GM21526 (cell line): ENCODE measurements at regions not wholly inside any gene's neighbourhood (a gene's known extent, or its start where the extent isn't known, plus 50 kb on each side); places are given as distances from the start of the nearest gene placed in this dataset.
"Not testable (repeated sequence)": the region's sequence is repeated elsewhere in the genome, so short reads cannot be mapped to it uniquely, and the experiment has no call there.

Experiments used
- ATAC-seq: cut with Tn5 transposase; IDR thresholded peaks from one replicate; pipeline ENCODE4 v1.9.1; 2021; ENCODE audit warnings: moderate library complexity; ENCODE audit not compliant: unreplicated experiment, low FRiP score

DNA sequence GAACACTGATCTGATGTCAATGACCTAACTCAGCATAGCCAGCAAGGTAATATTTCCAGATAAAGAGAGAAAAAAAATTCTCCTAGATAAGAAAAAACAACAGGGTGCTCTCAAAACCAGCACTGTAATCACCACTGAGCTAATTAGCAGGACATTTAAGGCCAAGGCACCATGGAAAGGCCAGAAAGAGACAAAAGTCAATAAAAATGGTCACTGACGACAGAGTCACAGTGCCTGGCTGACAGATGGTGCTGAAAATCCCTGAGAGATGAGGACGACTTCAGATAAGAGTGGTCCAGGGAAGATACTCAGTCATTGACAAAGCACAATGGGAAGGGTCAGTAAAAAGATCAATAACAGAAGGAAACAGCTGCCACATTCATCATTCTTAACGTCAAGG is 186.7 kb downstream of the SPATA31A6 start:
- ATAC-seq = not testable (repeated sequence)

DNA sequence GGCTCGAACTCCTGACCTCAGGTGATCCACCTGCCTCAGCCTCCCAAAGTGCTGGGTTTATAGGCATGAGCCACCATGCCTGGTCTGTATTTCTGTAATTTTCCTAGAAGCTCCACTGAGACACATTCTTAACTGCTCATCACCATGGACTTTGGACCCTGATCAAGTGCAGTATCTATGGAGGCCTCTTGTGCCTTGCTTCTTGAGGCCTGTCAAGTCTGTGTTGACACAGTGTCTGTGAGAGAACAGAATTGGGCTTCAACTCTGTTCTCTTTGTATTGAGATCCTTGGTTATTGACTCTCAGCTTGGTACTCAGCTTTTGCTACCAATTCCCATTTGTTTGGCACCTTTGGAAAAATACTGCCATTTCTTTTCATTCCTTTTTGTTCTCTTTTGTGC is 188.0 kb downstream of the SPATA31A6 start:
- ATAC-seq = not testable (repeated sequence)

DNA sequence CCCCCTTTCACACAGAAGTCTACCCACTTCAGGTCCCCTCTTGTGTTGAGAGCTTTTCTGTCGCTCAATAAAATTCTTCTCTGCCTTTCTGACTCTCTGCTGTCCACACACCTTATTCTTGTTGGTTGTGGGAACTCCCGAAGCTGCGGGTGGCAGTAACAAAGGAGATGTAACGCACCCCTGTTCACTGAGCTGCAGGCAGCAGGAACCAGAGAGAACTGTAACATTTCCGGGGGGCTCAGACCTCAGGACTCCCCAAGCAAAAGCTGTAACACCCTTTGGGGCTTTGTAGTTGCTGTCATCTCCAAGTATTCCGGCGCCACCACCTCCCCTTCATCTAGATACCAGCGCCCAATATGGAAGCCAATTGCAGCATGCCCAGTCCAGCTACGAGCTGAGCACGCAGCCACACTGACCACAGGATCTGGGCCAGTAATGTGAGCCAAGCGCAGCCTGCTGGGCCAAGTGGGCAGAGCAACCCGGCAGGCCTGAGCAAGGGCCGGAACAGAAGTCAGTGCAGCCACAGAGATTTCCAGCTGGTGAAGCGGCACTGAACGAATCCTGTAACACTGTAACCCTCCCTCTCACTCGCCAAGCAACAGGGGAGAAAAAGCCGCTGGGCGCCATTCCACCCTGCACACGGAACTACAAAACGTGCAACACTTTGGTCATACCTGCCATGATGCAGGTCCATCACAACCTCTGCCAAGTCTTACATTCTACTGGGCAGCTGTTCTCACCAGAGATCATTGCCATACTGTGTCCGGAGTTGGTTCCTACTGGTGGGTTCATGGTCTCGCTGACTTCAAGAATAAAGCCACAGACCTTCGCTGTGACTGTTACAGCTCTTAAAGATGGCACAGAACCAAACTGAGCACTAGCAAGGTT is 194.3 kb downstream of the SPATA31A6 start:
- ATAC-seq = not testable (repeated sequence)

DNA sequence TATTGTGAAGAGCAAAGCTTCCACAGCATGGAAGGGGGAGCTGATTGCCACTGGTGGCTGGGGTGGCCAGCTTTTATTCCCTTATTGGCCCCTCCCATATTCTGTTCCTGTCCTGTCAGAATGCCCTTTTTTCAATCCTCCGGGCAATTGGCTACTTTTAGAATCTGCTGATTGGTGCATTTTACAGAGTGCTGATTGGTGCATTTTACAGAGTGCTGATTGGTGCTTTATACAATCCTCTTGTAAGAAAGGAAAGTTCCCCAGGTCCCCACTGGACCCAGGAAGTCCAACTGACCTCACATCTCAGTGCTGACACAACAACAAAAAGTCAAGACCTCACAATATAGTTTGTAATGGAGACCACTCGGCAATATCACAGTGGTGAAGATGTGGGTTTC is 195.0 kb downstream of the SPATA31A6 start:
- no peak for ATAC-seq

DNA sequence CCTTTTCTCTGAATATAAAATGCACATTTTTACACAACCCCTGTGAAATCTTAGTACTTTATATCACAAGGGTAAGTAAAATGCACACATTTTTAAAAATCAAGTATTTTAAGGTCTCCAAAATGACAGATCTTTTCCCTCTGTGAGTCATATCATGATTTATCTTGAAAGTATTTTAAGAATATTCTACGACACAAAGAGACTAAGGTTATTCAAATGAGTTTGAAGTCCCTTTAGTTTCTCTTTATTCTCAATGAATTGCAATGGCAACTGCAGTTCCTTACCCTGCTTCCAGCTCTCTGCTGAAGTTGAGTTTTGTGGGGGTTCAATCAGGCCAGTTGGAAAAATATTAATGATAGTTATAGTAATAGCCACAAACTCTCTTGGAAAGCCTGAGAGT is 196.1 kb downstream of the SPATA31A6 start:
- ATAC-seq = not testable (repeated sequence)

DNA sequence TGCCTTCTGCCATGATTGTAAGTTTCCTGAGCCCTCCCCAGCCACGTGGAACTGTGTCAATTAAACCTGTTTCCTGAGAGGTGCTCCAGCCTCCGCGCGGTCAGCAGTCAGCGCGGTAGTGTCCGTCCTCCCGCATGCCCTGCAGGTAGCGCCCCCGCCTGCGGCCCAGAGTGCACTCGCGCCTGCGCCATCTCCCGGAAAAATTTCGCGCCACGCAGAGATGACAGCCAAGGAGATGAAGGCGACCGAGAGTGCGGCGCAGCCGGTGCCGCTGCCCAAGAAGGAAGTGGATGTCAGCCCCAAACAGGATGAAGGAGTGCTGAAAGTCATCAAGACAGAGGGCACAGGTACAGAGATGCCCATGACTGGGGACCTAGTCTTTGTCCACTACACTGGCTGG is 201.1 kb downstream of the SPATA31A6 start:
- not testable (repeated sequence) for ATAC-seq

DNA sequence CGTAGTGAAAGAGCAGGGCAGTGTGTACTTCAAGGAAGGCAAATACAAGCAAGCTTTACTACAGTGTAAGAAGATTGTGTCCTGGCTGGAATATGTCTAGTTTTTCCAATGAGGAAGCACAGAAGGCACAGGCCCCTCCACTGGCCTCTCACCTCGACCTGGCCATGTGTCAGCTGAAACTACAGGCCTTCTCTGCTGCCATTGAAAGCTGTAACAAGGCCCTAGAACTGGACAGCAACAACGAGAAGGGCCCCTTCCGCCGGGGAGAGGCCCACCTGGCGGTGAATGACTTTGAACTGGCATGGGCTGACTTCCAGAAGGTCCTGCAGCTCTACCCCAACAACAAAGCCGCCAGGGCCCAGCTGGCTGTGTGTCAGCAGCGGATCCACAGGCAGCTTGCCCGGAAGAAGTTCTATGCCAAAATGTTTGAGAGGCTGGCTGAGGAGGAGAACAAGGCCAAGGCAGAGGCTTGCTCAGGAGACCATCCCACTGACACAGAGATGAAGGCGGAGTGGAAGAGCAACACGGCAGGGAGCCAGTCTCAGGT is 202.2 kb downstream of the SPATA31A6 start:
- not testable (repeated sequence) for ATAC-seq

DNA sequence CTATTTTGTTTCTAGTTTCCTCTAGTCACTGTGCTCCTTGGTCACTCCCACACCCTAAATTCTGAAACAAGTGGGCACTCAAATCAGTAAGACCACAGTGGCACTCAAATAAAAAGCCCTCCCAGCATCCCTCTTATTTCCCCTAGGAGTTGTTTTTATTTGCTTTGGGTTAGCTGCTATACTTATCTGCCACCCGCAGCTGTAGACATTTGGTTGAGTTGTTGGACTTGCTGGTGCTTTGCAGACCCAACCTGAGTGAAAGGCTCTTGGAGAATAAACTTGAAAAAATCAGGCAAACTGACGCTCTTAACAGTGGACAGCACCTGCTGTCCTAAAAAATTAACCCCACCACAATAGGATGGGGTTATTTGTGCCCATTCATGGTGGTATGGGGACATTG is 203.0 kb downstream of the SPATA31A6 start:
- no peak for ATAC-seq

DNA sequence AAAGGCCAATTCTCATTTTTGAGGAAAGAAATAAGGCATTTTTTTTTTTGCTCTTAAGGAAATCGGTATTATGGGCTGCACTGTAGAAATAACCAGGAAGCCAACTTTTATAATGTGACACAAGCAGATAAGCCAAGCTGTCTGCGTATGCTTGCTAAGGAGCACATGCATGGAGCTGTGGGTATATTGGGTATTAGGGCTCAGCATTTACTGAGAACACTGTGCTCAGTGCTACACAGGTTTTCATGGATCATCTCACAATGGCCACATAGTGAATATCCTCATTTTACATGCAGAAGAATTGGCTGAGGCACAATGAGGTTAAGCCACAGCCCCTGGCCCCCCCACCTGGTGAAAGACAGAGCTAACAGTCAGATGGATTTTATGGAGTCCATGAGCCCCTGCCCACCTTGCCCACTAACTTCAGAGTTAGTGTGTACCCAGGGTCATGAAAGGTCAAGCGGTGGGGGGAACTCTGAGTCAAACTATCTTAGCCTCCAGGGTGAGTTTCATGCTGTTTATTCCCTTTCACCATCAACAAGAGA is 204.8 kb downstream of the SPATA31A6 start:
- no peak for ATAC-seq

DNA sequence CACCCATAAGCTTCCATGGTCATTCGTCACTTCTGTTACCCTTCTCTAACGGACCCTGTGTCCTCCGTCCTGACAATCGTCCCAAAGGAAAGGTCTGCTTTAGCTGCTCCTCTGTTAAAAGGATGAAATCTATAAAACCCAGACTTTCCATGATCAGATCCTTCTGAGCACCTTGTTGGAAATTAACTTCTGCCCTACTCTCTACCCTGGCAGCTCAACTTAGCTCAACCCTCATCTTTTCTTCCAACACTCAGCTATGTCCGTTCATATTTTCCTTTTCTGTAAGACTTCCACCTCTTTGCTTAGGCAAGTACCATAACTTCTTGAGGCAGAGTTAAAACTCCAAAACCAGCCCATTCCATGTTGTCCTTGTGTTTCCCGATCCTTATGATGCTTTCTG is 205.4 kb downstream of the SPATA31A6 start:
- no peak for ATAC-seq

DNA sequence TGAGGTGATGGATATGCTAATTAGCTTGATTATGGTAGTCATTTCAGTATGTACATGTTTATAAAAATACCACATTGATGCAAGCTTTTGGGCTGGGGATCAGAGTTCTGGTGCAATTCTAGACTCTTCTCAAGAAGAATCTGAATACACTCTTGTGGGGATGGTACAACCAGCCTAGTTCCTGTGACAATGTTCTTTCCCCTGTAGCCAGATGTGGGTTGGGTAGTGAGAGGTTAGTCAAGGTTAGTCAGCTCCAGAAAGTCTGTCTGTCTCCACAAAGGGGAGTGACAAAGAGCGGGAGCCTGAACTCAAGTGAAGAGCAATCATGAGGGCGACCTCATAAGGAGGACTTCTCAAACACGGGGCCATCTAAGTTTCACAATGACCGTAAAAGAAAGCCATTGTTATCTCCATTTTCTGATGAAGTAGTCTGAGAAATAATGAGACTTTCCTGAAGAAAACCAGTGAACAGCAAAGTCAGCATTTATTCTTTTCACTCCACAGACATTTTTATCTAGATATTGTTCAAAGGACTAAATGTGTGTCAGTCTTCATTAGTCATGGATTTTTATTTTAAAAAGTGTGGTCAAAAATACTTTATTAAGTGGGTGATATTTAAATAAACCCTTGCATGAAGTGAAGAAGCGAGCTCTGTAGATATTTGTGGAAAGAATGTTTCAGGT is 209.5 kb downstream of the SPATA31A6 start:
- not testable (repeated sequence) for ATAC-seq

DNA sequence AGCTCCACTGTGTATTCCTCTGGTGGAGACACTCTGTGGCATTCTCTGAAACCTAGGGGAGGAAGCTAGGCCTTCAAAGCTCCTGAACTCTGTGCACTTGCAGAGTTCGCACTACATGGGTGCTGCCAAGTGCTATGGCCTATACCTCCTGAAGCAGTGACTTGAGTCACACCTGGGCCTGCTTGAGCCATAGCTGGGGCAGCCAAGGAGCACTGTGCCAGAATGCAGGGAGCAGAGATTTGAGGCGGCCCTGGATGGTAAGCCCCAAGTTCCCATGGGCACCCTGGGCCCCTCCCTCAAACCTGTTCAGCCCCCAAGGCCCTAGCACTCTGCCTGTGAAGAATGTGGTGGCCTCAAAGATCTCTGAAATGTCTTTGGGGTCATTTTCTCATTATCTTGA is 212.9 kb downstream of the SPATA31A6 start:
- ATAC-seq = no peak

DNA sequence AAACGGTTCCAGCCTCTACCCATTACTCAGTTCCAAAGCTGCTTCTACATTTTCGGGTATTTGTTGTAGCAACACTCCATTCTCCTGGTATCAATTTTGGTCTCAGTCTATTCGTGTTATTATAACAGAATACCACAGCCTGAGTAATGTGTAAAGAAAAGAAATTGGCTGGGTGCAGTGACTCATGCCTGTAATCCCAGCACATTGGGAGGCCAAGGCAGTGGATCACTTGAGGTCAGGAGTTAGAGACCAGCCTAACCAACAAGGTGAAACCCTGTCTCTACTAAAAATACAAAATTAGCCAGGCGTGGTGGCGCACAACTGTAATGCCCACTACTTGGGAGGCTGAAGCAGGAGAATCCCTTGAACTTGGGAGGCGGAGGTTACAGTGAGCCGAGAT is 213.9 kb downstream of the SPATA31A6 start:
- ATAC-seq = not testable (repeated sequence)

DNA sequence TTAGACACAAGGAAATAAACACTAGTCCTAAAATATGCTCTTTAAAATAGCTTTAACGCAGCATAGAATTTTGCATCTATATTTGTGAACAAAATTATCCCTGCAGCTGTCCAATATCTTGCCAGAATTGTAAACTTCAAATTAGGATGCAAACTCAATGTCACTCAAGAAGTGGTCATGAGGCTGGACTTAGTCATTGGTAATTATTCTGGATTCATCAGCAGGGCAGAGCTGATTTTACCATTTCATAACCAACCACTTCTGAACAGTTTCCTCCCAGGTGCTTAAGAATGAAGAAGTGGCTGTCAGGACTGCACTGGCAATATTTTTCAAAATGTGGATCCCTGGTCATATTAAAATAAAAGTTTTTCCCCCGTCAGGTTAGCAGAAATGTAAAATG is 219.5 kb downstream of the SPATA31A6 start:
- ATAC-seq = not testable (repeated sequence)

DNA sequence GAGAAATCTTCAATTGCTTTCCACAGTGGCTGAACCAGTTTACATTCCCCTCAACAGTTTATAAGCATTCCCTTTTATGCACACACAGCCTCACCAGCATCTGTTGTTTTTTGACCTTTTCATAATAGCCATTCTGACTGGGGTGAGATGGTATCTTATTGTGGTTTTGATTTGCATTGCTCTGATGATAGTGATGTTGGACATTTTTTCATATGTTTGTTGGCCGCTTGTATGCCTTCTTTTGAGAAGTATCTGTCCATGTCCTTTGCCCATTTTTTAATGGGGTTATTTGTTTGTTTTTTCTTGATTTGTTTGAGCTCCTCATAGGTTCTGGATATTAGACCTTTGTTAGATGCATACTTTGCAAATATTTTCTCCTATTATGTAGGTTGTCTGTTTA is 226.1 kb downstream of the SPATA31A6 start:
- not testable (repeated sequence) for ATAC-seq

DNA sequence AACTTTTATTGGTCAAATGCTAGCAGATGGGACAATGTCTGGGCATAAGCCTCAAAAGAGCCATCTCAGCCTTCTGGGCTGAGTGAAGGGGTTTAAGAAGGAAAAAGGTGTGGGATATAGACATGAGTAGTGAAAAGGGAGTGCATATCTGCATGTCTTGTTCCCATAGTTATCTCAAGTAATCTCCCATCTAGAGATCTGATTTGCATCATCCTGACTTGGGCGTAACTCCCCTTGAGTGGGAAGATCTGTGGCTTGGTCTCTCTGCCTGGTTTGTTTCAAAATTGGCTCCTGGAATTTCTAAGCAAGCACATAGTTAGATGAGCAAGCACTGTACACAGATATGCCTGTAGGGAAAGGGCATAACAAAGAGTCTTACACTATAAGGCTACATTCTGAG is 228.9 kb downstream of the SPATA31A6 start:
- ATAC-seq = not testable (repeated sequence)

DNA sequence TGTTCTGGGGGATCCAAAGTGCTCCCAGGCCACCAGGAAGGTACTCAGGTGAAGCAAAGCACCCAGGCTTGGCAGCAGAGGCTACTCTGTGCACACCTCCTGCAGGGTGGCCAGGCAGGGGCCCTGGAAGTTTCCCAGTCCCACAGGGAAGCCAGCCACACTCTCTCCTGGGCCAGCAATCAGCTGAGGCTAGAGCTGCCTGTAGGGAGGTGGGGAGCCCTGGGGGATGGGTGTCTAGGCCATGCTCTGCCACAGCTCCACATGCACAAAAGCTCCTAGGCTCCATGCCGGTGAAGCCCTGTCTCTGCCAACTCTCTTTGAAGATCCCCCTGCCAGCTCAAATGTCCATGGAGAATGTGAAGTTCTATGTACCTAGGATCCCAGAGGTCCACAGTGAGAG is 231.4 kb downstream of the SPATA31A6 start:
- not testable (repeated sequence) for ATAC-seq

DNA sequence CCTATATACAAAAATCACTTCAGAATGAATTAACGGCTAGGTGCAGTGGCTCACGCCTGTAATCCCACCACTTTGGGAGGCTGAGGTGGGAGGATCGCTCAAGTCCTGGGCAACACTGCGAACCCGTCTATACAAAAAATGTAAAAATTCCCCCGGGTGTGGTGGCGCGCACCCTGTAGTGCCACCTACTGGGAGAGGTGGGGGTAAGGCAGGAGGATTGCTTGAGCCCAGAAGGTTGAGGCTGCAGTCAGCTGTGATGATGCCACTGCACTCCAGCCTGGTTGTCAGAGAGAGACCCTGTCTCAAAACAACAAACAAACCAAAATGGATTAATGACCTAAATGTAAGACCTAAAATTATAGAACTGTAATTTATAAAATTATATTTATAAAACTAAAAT is 236.2 kb downstream of the SPATA31A6 start:
- not testable (repeated sequence) for ATAC-seq

DNA sequence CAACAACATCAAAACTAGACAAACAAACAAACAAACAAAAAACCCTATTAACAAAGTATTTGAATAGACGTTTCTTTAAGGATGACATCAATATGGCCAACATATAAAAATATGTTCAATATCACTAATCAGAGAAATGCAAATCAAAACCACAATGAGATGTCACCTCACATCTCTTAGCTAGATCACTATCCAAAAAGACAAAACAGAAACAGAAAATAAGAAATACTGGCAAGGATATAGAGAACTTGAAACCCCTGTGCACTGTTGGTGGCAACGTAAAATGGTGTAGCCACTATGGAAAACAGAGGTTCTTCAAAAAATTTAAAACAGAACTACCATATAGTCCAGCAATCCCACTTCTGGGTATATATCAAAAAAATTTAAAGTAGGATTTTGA is 236.9 kb downstream of the SPATA31A6 start:
- peak; percentile 71 for ATAC-seq

DNA sequence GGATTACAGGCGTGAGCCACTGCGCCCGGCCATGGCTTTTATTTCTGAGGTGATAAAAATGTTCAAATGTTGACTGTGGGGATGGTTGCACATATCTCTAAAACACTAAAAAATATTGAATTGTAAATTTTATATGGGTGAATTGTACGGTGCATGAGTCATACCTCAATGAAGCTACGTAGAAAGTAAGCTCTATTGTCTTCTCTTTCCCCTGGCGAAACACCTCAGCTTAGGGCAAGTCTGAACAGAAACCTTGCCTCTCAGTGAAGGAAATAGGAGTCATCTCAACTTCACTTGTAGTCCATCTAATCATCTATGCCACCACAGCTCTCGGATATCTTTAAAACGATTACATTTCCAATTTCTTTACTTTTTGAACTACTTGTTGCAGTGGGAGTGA is 238.2 kb downstream of the SPATA31A6 start:
- ATAC-seq = not testable (repeated sequence)
